GM23338 (cell line): ENCODE measurements at regions not wholly inside any gene's neighbourhood (a gene's known extent, or its start where the extent isn't known, plus 50 kb on each side); places are given as distances from the start of the nearest gene placed in this dataset.

ENCODE experiments used
- ATAC-seq: fragments of 200-7000 bp; cut with Tn5 transposase; 3 replicates; pipeline ENCODE4 v1.9.1; 2020
- DNase-seq: peaks from one replicate; pipeline ENCODE4 v3.0.0-alpha.2; 2015; ENCODE audit warnings: low spot score
- H2AFZ ChIP-seq: fragments of 200-600 bp; sonication (generic); 2 replicates; pipeline ENCODE4 v1.8.0; 2016; ENCODE audit warnings: antibody characterized with exemption, mild to moderate bottlenecking, moderate library complexity
- H3F3A ChIP-seq: fragments of 200-600 bp; sonication (generic); replicated peaks from 2 replicates; pipeline ENCODE4 v1.8.0; 2017; ENCODE audit warnings: antibody characterized with exemption, mixed run types, low read depth
- H3K27ac ChIP-seq: fragments of 200-600 bp; sonication (generic); 2 replicates; pipeline ENCODE4 v1.6.1; 2016; ENCODE audit warnings: low read depth
- H3K27me3 ChIP-seq: fragments of 200-600 bp; sonication (generic); 2 replicates; pipeline ENCODE4 v1.8.0; 2016; ENCODE audit warnings: mild to moderate bottlenecking, mixed run types, moderate library complexity; ENCODE audit not compliant: insufficient read depth
- H3K36me3 ChIP-seq: fragments of 200-600 bp; sonication (generic); 2 replicates; pipeline ENCODE4 v1.8.0; 2016; ENCODE audit warnings: mild to moderate bottlenecking; ENCODE audit not compliant: insufficient read depth
- H3K4me1 ChIP-seq: fragments of 200-600 bp; sonication (generic); 2 replicates; pipeline ENCODE4 v1.8.0; 2016; ENCODE audit warnings: mild to moderate bottlenecking, moderate library complexity; ENCODE audit not compliant: insufficient read depth
- H3K4me2 ChIP-seq: fragments of 200-600 bp; sonication (generic); 2 replicates; pipeline ENCODE4 v1.7.1; 2017; ENCODE audit warnings: mixed run types
- H3K4me3 ChIP-seq: fragments of 200-600 bp; sonication (generic); 2 replicates; pipeline ENCODE4 v1.6.1; 2016; ENCODE audit warnings: mixed run types
- H3K79me2 ChIP-seq: fragments of 200-600 bp; sonication (generic); replicated peaks from 2 replicates; pipeline ENCODE4 v1.8.0; 2017; ENCODE audit warnings: mild to moderate bottlenecking; ENCODE audit not compliant: insufficient read depth
- H3K9me2 ChIP-seq: fragments of 200-600 bp; sonication (generic); 2 replicates; pipeline ENCODE4 v1.8.0; 2017; ENCODE audit not compliant: insufficient read depth
- H4K20me1 ChIP-seq: fragments of 200-600 bp; sonication (generic); replicated peaks from 2 replicates; pipeline ENCODE4 v1.8.0; 2017; ENCODE audit warnings: mild to moderate bottlenecking; ENCODE audit not compliant: insufficient read depth
- H3K27ac Mint-ChIP-seq: 2 replicates; pipeline ENCODE4 v1.8.0; 2020; ENCODE audit warnings: inconsistent platforms, mild to moderate bottlenecking, moderate library complexity, mixed read lengths
- H3K27me3 Mint-ChIP-seq: 3 replicates; pipeline ENCODE4 v1.8.0; 2022; ENCODE audit warnings: low read depth, mild to moderate bottlenecking, moderate library complexity, mixed read lengths, inconsistent platforms; ENCODE audit not compliant: insufficient read depth, poor library complexity
- H3K36me3 Mint-ChIP-seq: 3 replicates; pipeline ENCODE4 v1.8.0; 2021; ENCODE audit warnings: low read depth, mild to moderate bottlenecking, inconsistent platforms, moderate library complexity, mixed read lengths
- H3K4me1 Mint-ChIP-seq: 3 replicates; pipeline ENCODE4 v1.8.0; 2020; ENCODE audit warnings: mild to moderate bottlenecking, inconsistent platforms, mixed read lengths
- H3K4me3 Mint-ChIP-seq: 3 replicates; pipeline ENCODE4 v1.8.0; 2021; ENCODE audit warnings: moderate library complexity, mild to moderate bottlenecking, inconsistent platforms, mixed read lengths
- H3K9me3 Mint-ChIP-seq: 3 replicates; pipeline ENCODE4 v1.8.0; 2020; ENCODE audit warnings: moderate library complexity, mild to moderate bottlenecking, inconsistent platforms, mixed read lengths
- CREB1 ChIP-seq: fragments of 250-450 bp; sonication (Bioruptor Pico); IDR thresholded peaks from 2 replicates; pipeline ENCODE4 v1.5.0; 2020; ENCODE audit warnings: low read depth, mild to moderate bottlenecking, moderate library complexity
- NANOG ChIP-seq: IDR thresholded peaks from 2 replicates; pipeline ENCODE4 v1.6.1; 2016; ENCODE audit warnings: antibody characterized with exemption, borderline replicate concordance
- POLR2AphosphoS5 ChIP-seq: IDR thresholded peaks from 2 replicates; pipeline ENCODE4 v1.6.1; 2016; ENCODE audit warnings: antibody characterized with exemption, low read depth
- REST ChIP-seq: IDR thresholded peaks from one replicate; pipeline ENCODE4 v1.6.1; 2018; ENCODE audit warnings: antibody characterized with exemption; ENCODE audit not compliant: unreplicated experiment
- STAT1 ChIP-seq: IDR thresholded peaks from one replicate; pipeline ENCODE4 v1.6.1; 2016; ENCODE audit warnings: antibody characterized with exemption; ENCODE audit not compliant: unreplicated experiment
- ZNF114 ChIP-seq: fragments of 250-450 bp; sonication (Bioruptor Pico); IDR thresholded peaks from 2 replicates; pipeline ENCODE4 v1.5.0; 2020; ENCODE audit warnings: mild to moderate bottlenecking, moderate library complexity
- ZNF462 ChIP-seq: fragments of 250-450 bp; sonication (Bioruptor Pico); IDR thresholded peaks from 2 replicates; pipeline ENCODE4 v1.5.0; 2020; ENCODE audit warnings: mild to moderate bottlenecking, moderate library complexity

GRCh38 chr7:38051786-38052185 is 126.3 kb upstream of the STARD3NL start:
- no peaks in the 10 kb centered on the region for H3F3A ChIP-seq
- peaks cover 7% of the 10 kb centered on the region; the same call in 2 of the 3 replicates for H3K4me1 Mint-ChIP-seq
- H3K27ac ChIP-seq = no peak overlapping the region
- DNase-seq = no peak
- H2AFZ ChIP-seq = no peak overlapping the region
- H3K4me3 ChIP-seq = no peak overlapping the region
- TF ChIP-seq REST (no peak), ZNF114 (CRISPR knock-in tag) (no peak)
- peaks cover 19% of the 10 kb centered on the region for H3K36me3 Mint-ChIP-seq
- no peaks in the 10 kb centered on the region for H3K79me2 ChIP-seq
- no peaks in the 10 kb centered on the region for H3K9me2 ChIP-seq
- no peaks in the 10 kb centered on the region for H3K27me3 ChIP-seq
- H3K27ac Mint-ChIP-seq = no peak overlapping the region
- peaks cover 33% of the 10 kb centered on the region for H3K9me3 Mint-ChIP-seq
- H3K4me2 ChIP-seq = no peak overlapping the region
- H3K27me3 Mint-ChIP-seq = no peaks in the 10 kb centered on the region
- H3K4me1 ChIP-seq = peaks cover 10% of the 10 kb centered on the region
- ATAC-seq = no peak
- no peak overlapping the region for H3K4me3 Mint-ChIP-seq
- H3K36me3 ChIP-seq = peaks cover 7% of the 10 kb centered on the region; the same call in 1 of the 2 replicates
- H4K20me1 ChIP-seq = no peaks in the 10 kb centered on the region

- H3K9me3 Mint-ChIP-seq = peaks cover 33% of the 10 kb centered on the region
- H3K9me2 ChIP-seq = no peaks in the 10 kb centered on the region
- H3K36me3 ChIP-seq = peaks cover 7% of the 10 kb centered on the region; the same call in 1 of the 2 replicates
- no peaks in the 10 kb centered on the region for H3K79me2 ChIP-seq
- peaks cover 7% of the 10 kb centered on the region; the same call in 2 of the 3 replicates for H3K4me1 Mint-ChIP-seq
- ATAC-seq = no peak
- H3K27ac Mint-ChIP-seq = no peak overlapping the region
- no peaks in the 10 kb centered on the region for H4K20me1 ChIP-seq
- no peak overlapping the region for H2AFZ ChIP-seq
- no peaks in the 10 kb centered on the region for H3K27me3 ChIP-seq
- no peak overlapping the region for H3K27ac ChIP-seq
- H3K4me3 ChIP-seq = no peak overlapping the region
- H3K36me3 Mint-ChIP-seq = peaks cover 19% of the 10 kb centered on the region
- no peak overlapping the region for H3K4me3 Mint-ChIP-seq
- H3K4me2 ChIP-seq = no peak overlapping the region
- H3K4me1 ChIP-seq = peaks cover 10% of the 10 kb centered on the region
- H3F3A ChIP-seq = no peaks in the 10 kb centered on the region
- DNase-seq = no peak
- H3K27me3 Mint-ChIP-seq = no peaks in the 10 kb centered on the region
- no peak for TF ChIP-seq STAT1
- no peak for TF ChIP-seq ZNF462 (CRISPR knock-in tag)
- TF ChIP-seq CREB1 (CRISPR knock-in tag) = no peak
- no peak for TF ChIP-seq ZNF114 (CRISPR knock-in tag)
- no peak for TF ChIP-seq NANOG
- TF ChIP-seq POLR2AphosphoS5 = no peak
- TF ChIP-seq REST = no peak
These were observed 125.3 kb upstream of the STARD3NL start for GRCh38 chr7:38052786-38053185.
